Endodermal cell (in vitro differentiated cells): ENCODE measurements at regions not wholly inside any gene's neighbourhood (a gene's known extent, or its start where the extent isn't known, plus 50 kb on each side); places are given as distances from the start of the nearest gene placed in this dataset.

Experiments
- DNase-seq: peaks from one replicate; pipeline ENCODE4 v3.0.0-alpha.2; 2017
- H3K27ac ChIP-seq: 2 replicates; pipeline ENCODE4 v1.5.1; 2013; ENCODE audit warnings: mild to moderate bottlenecking, low read depth, low read length, moderate library complexity
- H3K27me3 ChIP-seq: 2 replicates; pipeline ENCODE4 v1.6.1; 2013; ENCODE audit warnings: mild to moderate bottlenecking, low read length, moderate library complexity; ENCODE audit not compliant: insufficient read depth, control insufficient read depth, poor library complexity, severe bottlenecking
- H3K36me3 ChIP-seq: 2 replicates; pipeline ENCODE4 v1.7.0; 2013; ENCODE audit warnings: mild to moderate bottlenecking, low read length, moderate library complexity; ENCODE audit not compliant: control insufficient read depth, insufficient read depth
- H3K4me1 ChIP-seq: one replicate; pipeline ENCODE4 v1.7.0; 2013; ENCODE audit warnings: low read length; ENCODE audit not compliant: control insufficient read depth, insufficient read depth
- H3K4me3 ChIP-seq: 2 replicates; pipeline ENCODE4 v1.5.1; 2013; ENCODE audit warnings: mild to moderate bottlenecking, low read length, moderate library complexity
- H3K9ac ChIP-seq: 2 replicates; pipeline ENCODE4 v1.6.1; 2013; ENCODE audit warnings: mild to moderate bottlenecking, low read length, moderate library complexity; ENCODE audit not compliant: poor library complexity, severe bottlenecking; ENCODE audit errors: extremely low read depth
- H3K9me3 ChIP-seq: 2 replicates; pipeline ENCODE4 v1.6.1; 2013; ENCODE audit warnings: mild to moderate bottlenecking, low read length, moderate library complexity; ENCODE audit not compliant: control insufficient read depth
- H3K27ac Mint-ChIP-seq: 2 replicates; pipeline ENCODE4 v1.8.0; 2020; ENCODE audit warnings: mixed read lengths
- H3K27me3 Mint-ChIP-seq: 2 replicates; pipeline ENCODE4 v1.8.0; 2021; ENCODE audit warnings: mild to moderate bottlenecking, mixed read lengths; ENCODE audit not compliant: insufficient read depth
- H3K36me3 Mint-ChIP-seq: 2 replicates; pipeline ENCODE4 v1.8.0; 2020; ENCODE audit warnings: low read depth, mixed read lengths
- H3K4me1 Mint-ChIP-seq: 2 replicates; pipeline ENCODE4 v1.8.0; 2020; ENCODE audit warnings: mixed read lengths
- H3K4me3 Mint-ChIP-seq: 2 replicates; pipeline ENCODE4 v1.8.0; 2020; ENCODE audit warnings: mild to moderate bottlenecking, moderate library complexity, mixed read lengths
- H3K9me3 Mint-ChIP-seq: 2 replicates; pipeline ENCODE4 v1.8.0; 2020; ENCODE audit warnings: mild to moderate bottlenecking, mixed read lengths
- CTCF ChIP-seq: fragments of 200-600 bp; sonication (generic); conservative IDR thresholded peaks from 2 replicates; pipeline ENCODE4 v1.5.0; 2021; ENCODE audit warnings: antibody characterized with exemption, mild to moderate bottlenecking
- WGBS, 2 experiments: methylation state at CpG; one replicate each; pipeline versions ENCODE4 v1.1.5 to v1.1.7; 2013; ENCODE audit warnings: missing lambda C conversion rate in 2 of 2, mixed read lengths in 1 of 2; ENCODE audit not compliant: insufficient coverage in 1 of 2, insufficient read length in 1 of 2; 5-methylcytosine and 5-hydroxymethylcytosine counted together

- no peaks in the 10 kb centered on the region for H3K36me3 ChIP-seq
- Mint-ChIP-seq H3K4me3 (no peak overlapping the region), H3K36me3 (peaks cover 2% of the 10 kb centered on the region), H3K9me3 (peaks cover 24% of the 10 kb centered on the region), H3K27ac (no peak overlapping the region), H3K4me1 (no peaks in the 10 kb centered on the region), H3K27me3 (peaks cover 4% of the 10 kb centered on the region)
- no peak overlapping the region for H3K9ac ChIP-seq
- WGBS, 2 experiments, result 88 to 93% methylated on average over 2 of the region's 2 CpGs
- no peaks in the 10 kb centered on the region for H3K4me1 ChIP-seq
- no peak overlapping the region for H3K27ac ChIP-seq
- H3K9me3 ChIP-seq, result peaks cover 17% of the 10 kb centered on the region
- H3K27me3 ChIP-seq, result no peaks in the 10 kb centered on the region
- TF ChIP-seq CTCF, result no peak
- H3K4me3 ChIP-seq, result no peak overlapping the region
- no peak for DNase-seq
These were observed 327.3 kb upstream of the PODXL start for GRCh38 chr7:131883769-131884168.

GRCh38 chr7:131883196-131883595 is 326.8 kb upstream of the PODXL start:
- DNase-seq, result no peak
- no peaks in the 10 kb centered on the region for H3K4me1 Mint-ChIP-seq
- no peak overlapping the region for H3K9ac ChIP-seq
- 81 to 86% methylated on average over 3 to 8 of the region's 8 CpGs for WGBS, 2 experiments
- peaks cover 2% of the 10 kb centered on the region for H3K36me3 Mint-ChIP-seq
- H3K4me3 Mint-ChIP-seq, result no peak overlapping the region
- no peaks in the 10 kb centered on the region for H3K4me1 ChIP-seq
- H3K27me3 Mint-ChIP-seq, result peaks cover 4% of the 10 kb centered on the region
- H3K4me3 ChIP-seq, result no peak overlapping the region
- H3K27ac Mint-ChIP-seq, result no peak overlapping the region
- H3K27ac ChIP-seq, result no peak overlapping the region
- no peak for TF ChIP-seq CTCF
- H3K9me3 Mint-ChIP-seq, result peaks cover 24% of the 10 kb centered on the region
- peaks cover 17% of the 10 kb centered on the region for H3K9me3 ChIP-seq
- no peaks in the 10 kb centered on the region for H3K36me3 ChIP-seq
- no peaks in the 10 kb centered on the region for H3K27me3 ChIP-seq

DNA sequence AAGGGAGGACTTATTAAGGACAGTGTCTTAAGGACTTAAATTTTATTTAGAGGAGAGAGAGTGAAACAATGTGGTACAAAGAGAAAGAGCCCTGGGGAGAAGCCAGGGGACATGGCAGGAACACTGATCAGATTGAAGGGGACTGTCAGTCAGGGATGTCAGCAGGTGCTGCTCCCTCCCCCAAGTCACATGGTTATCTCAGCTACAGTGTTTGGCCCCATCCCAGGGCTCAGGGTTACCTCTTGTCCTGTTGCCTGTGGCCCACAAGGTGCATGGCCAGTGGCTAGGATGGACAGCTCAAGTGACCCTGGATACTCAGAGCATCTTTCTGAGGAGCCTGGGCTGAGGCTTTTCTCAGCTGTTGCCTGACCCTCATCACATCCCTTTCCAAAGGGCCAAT is 325.9 kb upstream of the PODXL start:
- H3K4me3 ChIP-seq, result no peak overlapping the region
- Mint-ChIP-seq H3K9me3 (peaks cover 24% of the 10 kb centered on the region), H3K27ac (no peak overlapping the region), H3K36me3 (peaks cover 2% of the 10 kb centered on the region), H3K4me3 (no peak overlapping the region), H3K27me3 (peaks cover 4% of the 10 kb centered on the region), H3K4me1 (no peaks in the 10 kb centered on the region)
- DNase-seq, result peak; percentile 52
- H3K27ac ChIP-seq, result no peak overlapping the region
- H3K9ac ChIP-seq, result no peak overlapping the region
- H3K27me3 ChIP-seq, result no peaks in the 10 kb centered on the region
- H3K9me3 ChIP-seq, result peaks cover 17% of the 10 kb centered on the region
- H3K4me1 ChIP-seq, result no peaks in the 10 kb centered on the region
- no peaks in the 10 kb centered on the region for H3K36me3 ChIP-seq
- TF ChIP-seq CTCF, result no peak
